Calu3 (cell line): ENCODE measurements at regions not wholly inside any gene's neighbourhood (a gene's known extent, or its start where the extent isn't known, plus 50 kb on each side); places are given as distances from the start of the nearest gene placed in this dataset.

ENCODE experiments used
- BruUV-seq: library from RNA; stranded (reverse); fragments of 400-500 nt; replicated peaks from 2 replicates; lab custom pipeline; 2021; lab: Mats Ljungman, UMichigan
- CTCF ChIA-PET: fragments of 300-600 bp; sonication (Branson Sonifier 250); formaldehyde crosslinking; loops from one replicate; lab custom pipeline; 2022; ENCODE audit warnings: antibody characterized with exemption; lab: Charles Lee
- DNase-seq: peaks from one replicate; pipeline ENCODE4 v3.0.0; 2022
- H3K27ac Mint-ChIP-seq: one replicate; pipeline ENCODE4 v1.8.0; 2022; ENCODE audit warnings: mixed read lengths; ENCODE audit not compliant: unreplicated experiment
- H3K27me3 Mint-ChIP-seq: one replicate; pipeline ENCODE4 v1.8.0; 2022; ENCODE audit warnings: mixed read lengths; ENCODE audit not compliant: unreplicated experiment
- H3K36me3 Mint-ChIP-seq: one replicate; pipeline ENCODE4 v1.8.0; 2022; ENCODE audit warnings: mild to moderate bottlenecking, moderate library complexity, mixed read lengths; ENCODE audit not compliant: insufficient read depth, unreplicated experiment
- H3K4me1 Mint-ChIP-seq: one replicate; pipeline ENCODE4 v1.8.0; 2022; ENCODE audit warnings: mild to moderate bottlenecking, low read depth, mixed read lengths; ENCODE audit not compliant: unreplicated experiment
- H3K4me3 Mint-ChIP-seq: one replicate; pipeline ENCODE4 v1.8.0; 2022; ENCODE audit warnings: mild to moderate bottlenecking, low read depth, moderate library complexity, mixed read lengths; ENCODE audit not compliant: unreplicated experiment
- H3K9me3 Mint-ChIP-seq: one replicate; pipeline ENCODE4 v1.8.0; 2022; ENCODE audit warnings: low read depth, mixed read lengths; ENCODE audit not compliant: unreplicated experiment
- CTCF ChIP-seq: fragments of 200-600 bp; IDR thresholded peaks from one replicate; pipeline ENCODE4 v1.8.0; 2022; ENCODE audit warnings: antibody characterized with exemption; ENCODE audit not compliant: unreplicated experiment
- intact Hi-C: fragments of 100-400 bp; cut with micrococcal nuclease; formaldehyde crosslinking; loops from one replicate; pipeline ENCODE4 v1.10.0; 2022; ENCODE audit not compliant: unreplicated experiment

- no peaks in the 10 kb centered on the region for H3K9me3 Mint-ChIP-seq
- TF ChIP-seq CTCF: no peak
- H3K4me1 Mint-ChIP-seq: no peaks in the 10 kb centered on the region
- no peak for DNase-seq
- CTCF ChIA-PET: no interaction called here
- H3K4me3 Mint-ChIP-seq: no peak overlapping the region
- intact Hi-C loops: no loop called here
- H3K27ac Mint-ChIP-seq: no peak overlapping the region
- no peaks in the 10 kb centered on the region for H3K36me3 Mint-ChIP-seq
- H3K27me3 Mint-ChIP-seq: no peaks in the 10 kb centered on the region
- no TSS peak for BruUV-seq
Measured at GRCh38 chrX:81556880-81557279, 355.0 kb downstream of the SH3BGRL start.

GRCh38 chrX:81564851-81565250 is 362.9 kb downstream of the SH3BGRL start:
- Mint-ChIP-seq H3K9me3 (peaks cover 2% of the 10 kb centered on the region), H3K27me3 (no peaks in the 10 kb centered on the region), H3K27ac (no peak overlapping the region), H3K4me3 (no peak overlapping the region), H3K36me3 (no peaks in the 10 kb centered on the region), H3K4me1 (no peaks in the 10 kb centered on the region)
- intact Hi-C loops: no loop called here
- no peak for DNase-seq
- CTCF ChIA-PET: no interaction called here
- BruUV-seq: no TSS peak
- no peak for TF ChIP-seq CTCF

- H3K9me3 Mint-ChIP-seq: no peaks in the 10 kb centered on the region
- H3K4me1 Mint-ChIP-seq: no peaks in the 10 kb centered on the region
- no peak for TF ChIP-seq CTCF
- intact Hi-C loops: no loop called here
- no peak overlapping the region for H3K4me3 Mint-ChIP-seq
- DNase-seq: no peak
- no peak overlapping the region for H3K27ac Mint-ChIP-seq
- no peaks in the 10 kb centered on the region for H3K36me3 Mint-ChIP-seq
- H3K27me3 Mint-ChIP-seq: no peaks in the 10 kb centered on the region
- BruUV-seq: no TSS peak
- CTCF ChIA-PET: interaction anchor here (0.6 kb wide), 2 partner anchors 11 to 18 kb away, joined by 3 to 5 read pairs; no protein-coding TSS in a partner anchor
Measured at GRCh38 chrX:81577028-81577427, 375.1 kb downstream of the SH3BGRL start.

- BruUV-seq: no TSS peak
- Mint-ChIP-seq H3K27me3 (no peaks in the 10 kb centered on the region), H3K4me1 (peaks cover 8% of the 10 kb centered on the region), H3K9me3 (no peaks in the 10 kb centered on the region), H3K27ac (no peak overlapping the region), H3K36me3 (no peaks in the 10 kb centered on the region), H3K4me3 (no peak overlapping the region)
- no peak for DNase-seq
- TF ChIP-seq CTCF: no peak
- intact Hi-C loops: no loop called here
- CTCF ChIA-PET: no interaction called here
Measured at GRCh38 chrX:81586096-81586495, 384.2 kb downstream of the SH3BGRL start.
